Stimulated activated CD8-positive, alpha-beta memory T cell treated with anti-CD3 and anti-CD28 coated beads, Interleukin-4, amount 100 ng/mL, for 4 hours (primary cell): ENCODE measurements at regions not wholly inside any gene's neighbourhood (a gene's known extent, or its start where the extent isn't known, plus 50 kb on each side); places are given as distances from the start of the nearest gene placed in this dataset.
"Not testable (repeated sequence)": the region's sequence is repeated elsewhere in the genome, so short reads cannot be mapped to it uniquely, and the experiment has no call there.

ENCODE experiments used
- DNase-seq, 2 donors: peaks; one replicate each; pipeline ENCODE4 v3.0.0-alpha.2; 2020; ENCODE audit warnings: low read depth in 2 of 2, low spot score in 1 of 2

- no peak for DNase-seq
Observed at GRCh38 chr5:82445726-82446335, 167.7 kb upstream of the RPS23 start.

GRCh38 chr5:82439750-82440445 is 161.7 kb upstream of the RPS23 start:
- DNase-seq: no peak

GRCh38 chr5:82437565-82437964 is 159.4 kb upstream of the RPS23 start:
- not testable (repeated sequence) for DNase-seq

GRCh38 chr5:82436291-82436690 is 158.1 kb upstream of the RPS23 start:
- no peak for DNase-seq

- not testable (repeated sequence) for DNase-seq
Observed at GRCh38 chr5:82434696-82435660, 156.8 kb upstream of the RPS23 start.

GRCh38 chr5:82426464-82427154 is 148.5 kb upstream of the RPS23 start:
- no peak for DNase-seq

- no peak for DNase-seq
Observed at GRCh38 chr5:82425591-82425990, 147.4 kb upstream of the RPS23 start.

GRCh38 chr5:82424211-82424610 is 146.1 kb upstream of the RPS23 start:
- DNase-seq: no peak

- no peak for DNase-seq
Observed at GRCh38 chr5:82422751-82423181, 144.6 kb upstream of the RPS23 start.

- DNase-seq: no peak
Observed at GRCh38 chr5:82422001-82422740, 144.0 kb upstream of the RPS23 start.

GRCh38 chr5:82421119-82421518 is 143.0 kb upstream of the RPS23 start:
- no peak for DNase-seq

GRCh38 chr5:82420524-82420923 is 142.4 kb upstream of the RPS23 start:
- DNase-seq: not testable (repeated sequence)

- no peak for DNase-seq
Observed at GRCh38 chr5:82419559-82420332, 141.6 kb upstream of the RPS23 start.

- DNase-seq: no peak
Observed at GRCh38 chr5:82418608-82418950, 140.4 kb upstream of the RPS23 start.

GRCh38 chr5:82417776-82418607 is 139.8 kb upstream of the RPS23 start:
- no peak for DNase-seq

- DNase-seq: no peak
Observed at GRCh38 chr5:82416512-82416911, 138.4 kb upstream of the RPS23 start.

- no peak for DNase-seq
Observed at GRCh38 chr5:82414041-82414388, 135.9 kb upstream of the RPS23 start.

GRCh38 chr5:82413302-82414040 is 135.3 kb upstream of the RPS23 start:
- DNase-seq: no peak
